Neural cell (in vitro differentiated cells): ENCODE measurements at regions not wholly inside any gene's neighbourhood (a gene's known extent, or its start where the extent isn't known, plus 50 kb on each side); places are given as distances from the start of the nearest gene placed in this dataset.

Experiments
- H2AFZ ChIP-seq: fragments of 200-600, 300-800 bp; sonication (generic), shearing (Covaris generic); 2 replicates; pipeline ENCODE4 v1.6.0; 2014; ENCODE audit warnings: low read depth, mild to moderate bottlenecking, antibody characterized with exemption, low read length, moderate library complexity
- H3F3A ChIP-seq: fragments of 200-600 bp; shearing (Covaris generic); 2 replicates; pipeline ENCODE4 v1.6.1; 2016; ENCODE audit warnings: mild to moderate bottlenecking, moderate library complexity, mixed read lengths, antibody characterized with exemption, low read length; ENCODE audit not compliant: insufficient read depth, poor library complexity, severe bottlenecking
- H3K27ac ChIP-seq: fragments of 200-600, 300-800 bp; sonication (generic), shearing (Covaris generic); 2 replicates; pipeline ENCODE4 v1.5.1; 2014; ENCODE audit warnings: mild to moderate bottlenecking, low read length, moderate library complexity
- H3K27me3 ChIP-seq: fragments of 300-800, 200-600 bp; sonication (generic), shearing (Covaris generic); 2 replicates; pipeline ENCODE4 v1.6.0; 2014; ENCODE audit warnings: mild to moderate bottlenecking, low read depth, low read length, moderate library complexity; ENCODE audit not compliant: insufficient read depth
- H3K36me3 ChIP-seq: fragments of 300-800, 200-600 bp; sonication (generic), shearing (Covaris generic); 2 replicates; pipeline ENCODE4 v1.5.1; 2014; ENCODE audit warnings: mild to moderate bottlenecking, antibody characterized with exemption, low read length, moderate library complexity; ENCODE audit not compliant: insufficient read depth
- H3K4me2 ChIP-seq: fragments of 300-800, 200-600 bp; sonication (generic), shearing (Covaris generic); 2 replicates; pipeline ENCODE4 v1.6.0; 2014; ENCODE audit warnings: mild to moderate bottlenecking, low read length
- H3K4me3 ChIP-seq: fragments of 300-800, 200-600 bp; sonication (generic), shearing (Covaris generic); 2 replicates; pipeline ENCODE4 v1.5.1; 2014; ENCODE audit warnings: mild to moderate bottlenecking, low read length, moderate library complexity
- H3K79me2 ChIP-seq: fragments of 200-600 bp; shearing (Covaris generic); replicated peaks from 2 replicates; pipeline ENCODE4 v1.6.0; 2014; ENCODE audit warnings: mild to moderate bottlenecking, low read length, moderate library complexity; ENCODE audit not compliant: insufficient read depth
- H3K9ac ChIP-seq: fragments of 300-800, 200-600 bp; sonication (generic), shearing (Covaris generic); 2 replicates; pipeline ENCODE4 v1.6.1; 2016; ENCODE audit warnings: mild to moderate bottlenecking, low read length, mixed read lengths
- H3K9me2 ChIP-seq: fragments of 200-600 bp; shearing (Covaris generic); 2 replicates; pipeline ENCODE4 v1.6.1; 2016; ENCODE audit warnings: mild to moderate bottlenecking, low read length, mixed read lengths; ENCODE audit not compliant: insufficient read depth
- H3K9me3 ChIP-seq: fragments of 200-600, 300-800 bp; sonication (generic), shearing (Covaris generic); 2 replicates; pipeline ENCODE4 v1.6.1; 2016; ENCODE audit warnings: mild to moderate bottlenecking, mixed run types, low read length, moderate library complexity, mixed read lengths
- H4K20me1 ChIP-seq: fragments of 200-600 bp; shearing (Covaris generic); 2 replicates; pipeline ENCODE4 v1.6.1; 2016; ENCODE audit warnings: mild to moderate bottlenecking, mixed run types; ENCODE audit not compliant: insufficient read depth
- CTCF ChIP-seq: fragments of 450-650 bp; IDR thresholded peaks from 2 replicates; pipeline ENCODE4 v1.5.1; 2014; ENCODE audit warnings: antibody characterized with exemption, mild to moderate bottlenecking, moderate library complexity; ENCODE audit not compliant: poor library complexity, severe bottlenecking
- EP300 ChIP-seq: fragments of 450-650 bp; conservative IDR thresholded peaks from 2 replicates; pipeline ENCODE4 v1.6.1; 2014; ENCODE audit warnings: antibody characterized with exemption, mild to moderate bottlenecking, moderate library complexity; ENCODE audit not compliant: poor library complexity, severe bottlenecking
- EZH2 ChIP-seq: fragments of 200-600, 300-800 bp; shearing (Covaris generic), sonication (generic); IDR thresholded peaks from 2 replicates; pipeline ENCODE4 v1.6.1; 2014; ENCODE audit warnings: antibody characterized with exemption, low read length, borderline replicate concordance, mild to moderate bottlenecking; ENCODE audit not compliant: insufficient read depth, poor library complexity, severe bottlenecking
- MXI1 ChIP-seq: fragments of 450-650 bp; conservative IDR thresholded peaks from 2 replicates; pipeline ENCODE4 v1.6.1; 2014; ENCODE audit warnings: antibody characterized with exemption, mild to moderate bottlenecking; ENCODE audit not compliant: poor library complexity, severe bottlenecking
- POLR2AphosphoS5 ChIP-seq: IDR thresholded peaks from 2 replicates; pipeline ENCODE4 v1.6.1; 2012
- RAD21 ChIP-seq: fragments of 450-650 bp; conservative IDR thresholded peaks from 2 replicates; pipeline ENCODE4 v1.6.1; 2014; ENCODE audit warnings: antibody characterized with exemption, mild to moderate bottlenecking, moderate library complexity
- REST ChIP-seq: IDR thresholded peaks from 2 replicates; pipeline ENCODE4 v1.6.1; 2012; ENCODE audit warnings: borderline replicate concordance
- SMC3 ChIP-seq: fragments of 450-650 bp; conservative IDR thresholded peaks from 2 replicates; pipeline ENCODE4 v1.6.1; 2014; ENCODE audit warnings: antibody characterized with exemption, mild to moderate bottlenecking, moderate library complexity; ENCODE audit not compliant: poor library complexity
- TAF1 ChIP-seq: IDR thresholded peaks from 2 replicates; pipeline ENCODE4 v1.6.1; 2012; ENCODE audit warnings: low read depth

GRCh38 chr1:58356402-58356801 lies 190.1 kb downstream of the OMA1 start:
- no peak overlapping the region for H3K27ac ChIP-seq
- no peak overlapping the region for H3K4me3 ChIP-seq
- H3K9me2 ChIP-seq = no peaks in the 10 kb centered on the region
- TF ChIP-seq TAF1 (no peak), EP300 (no peak), RAD21 (no peak), MXI1 (no peak), SMC3 (no peak)
- no peaks in the 10 kb centered on the region for H3F3A ChIP-seq
- no peak overlapping the region for H3K9ac ChIP-seq
- H2AFZ ChIP-seq = no peak overlapping the region
- H3K9me3 ChIP-seq = no peaks in the 10 kb centered on the region
- H3K79me2 ChIP-seq = no peaks in the 10 kb centered on the region
- H3K4me2 ChIP-seq = no peak overlapping the region
- no peaks in the 10 kb centered on the region for H4K20me1 ChIP-seq
- no peaks in the 10 kb centered on the region for H3K36me3 ChIP-seq
- no peaks in the 10 kb centered on the region for H3K27me3 ChIP-seq

GRCh38 chr1:58353168-58353567 lies 193.4 kb downstream of the OMA1 start:
- no peaks in the 10 kb centered on the region for H4K20me1 ChIP-seq
- no peaks in the 10 kb centered on the region for H3K36me3 ChIP-seq
- no peaks in the 10 kb centered on the region for H3K9me3 ChIP-seq
- no peak overlapping the region for H3K27ac ChIP-seq
- no peaks in the 10 kb centered on the region for H3K9me2 ChIP-seq
- H2AFZ ChIP-seq = no peak overlapping the region
- no peak overlapping the region for H3K4me3 ChIP-seq
- H3K79me2 ChIP-seq = no peaks in the 10 kb centered on the region
- no peaks in the 10 kb centered on the region for H3F3A ChIP-seq
- H3K9ac ChIP-seq = no peak overlapping the region
- no peak for TF ChIP-seq EP300
- no peak for TF ChIP-seq MXI1
- no peak for TF ChIP-seq EZH2
- no peak for TF ChIP-seq REST
- TF ChIP-seq POLR2AphosphoS5 = no peak
- TF ChIP-seq RAD21 = no peak
- TF ChIP-seq CTCF = no peak
- no peak for TF ChIP-seq SMC3
- no peak for TF ChIP-seq TAF1
- no peak overlapping the region for H3K4me2 ChIP-seq
- no peaks in the 10 kb centered on the region for H3K27me3 ChIP-seq
